Medulla oblongata (tissue), 1 donor: ENCODE measurements at regions not wholly inside any gene's neighbourhood (a gene's known extent, or its start where the extent isn't known, plus 50 kb on each side); places are given as distances from the start of the nearest gene placed in this dataset.
A peak's percentile ranks its signal among the peaks of the same experiment; 100 is the strongest.

ENCODE experiments used
- DNase-seq: peaks from one replicate; pipeline ENCODE4 v3.0.0-alpha.2; 2015; ENCODE audit errors: extremely low spot score

DNA sequence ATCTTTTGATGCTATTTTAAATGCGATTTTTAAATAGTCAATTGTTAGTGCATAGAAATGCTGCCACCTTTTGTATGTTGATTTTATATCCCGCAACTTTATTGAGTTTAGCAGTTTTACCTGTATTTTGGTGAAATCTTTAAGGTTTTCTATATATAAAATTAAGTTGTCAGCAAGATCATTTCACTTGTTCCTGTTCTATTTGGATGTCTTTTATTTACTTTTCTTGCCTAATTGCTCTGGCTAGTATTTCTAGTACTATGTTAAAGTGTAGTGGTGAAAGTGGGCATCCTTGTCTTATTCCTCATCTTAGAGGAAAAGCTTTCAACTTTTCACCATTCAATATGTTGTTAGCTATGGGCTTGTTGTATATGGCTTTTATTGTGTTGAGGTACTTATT lies 813.3 kb upstream of the CELF2 start:
- no peak for DNase-seq

DNA sequence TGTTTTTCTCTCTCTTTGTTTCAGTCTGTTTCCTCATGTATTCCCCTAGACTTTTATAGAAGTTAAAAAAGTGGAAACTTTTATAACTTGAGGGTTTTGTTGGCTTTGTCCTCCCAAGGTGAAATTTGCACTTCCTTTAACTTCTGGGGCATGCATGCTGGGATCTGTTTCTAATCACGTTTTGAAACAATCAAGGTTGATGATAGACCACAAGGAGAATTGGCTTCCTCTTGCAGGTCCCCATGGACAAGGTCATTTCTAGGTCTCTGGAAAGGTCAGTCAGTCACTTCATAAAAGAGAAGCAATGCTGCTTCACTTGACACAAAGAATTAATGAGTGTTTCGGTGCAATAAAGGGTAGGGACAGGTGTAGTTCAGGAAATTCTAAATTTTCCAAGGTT lies 811.8 kb upstream of the CELF2 start:
- no peak for DNase-seq

DNA sequence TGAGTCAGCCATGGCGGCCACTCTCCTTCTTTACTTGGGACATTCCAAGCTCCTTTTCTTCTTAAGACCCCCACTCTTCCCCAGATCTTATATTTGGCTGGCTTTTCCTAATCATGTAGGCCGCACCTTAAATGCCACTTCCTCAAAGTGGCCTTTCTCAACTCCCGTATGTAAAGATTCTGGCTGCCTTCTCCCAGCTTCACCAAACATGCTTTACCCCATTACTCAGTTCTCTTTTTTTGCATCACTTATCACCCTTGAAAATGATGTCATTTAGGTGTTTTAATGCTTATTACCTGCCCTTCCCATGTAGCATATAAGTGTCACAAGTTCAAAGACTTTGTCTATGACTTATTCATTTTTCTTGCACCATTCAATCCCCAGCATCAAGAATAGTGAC lies 810.1 kb upstream of the CELF2 start:
- DNase-seq = no peak

DNA sequence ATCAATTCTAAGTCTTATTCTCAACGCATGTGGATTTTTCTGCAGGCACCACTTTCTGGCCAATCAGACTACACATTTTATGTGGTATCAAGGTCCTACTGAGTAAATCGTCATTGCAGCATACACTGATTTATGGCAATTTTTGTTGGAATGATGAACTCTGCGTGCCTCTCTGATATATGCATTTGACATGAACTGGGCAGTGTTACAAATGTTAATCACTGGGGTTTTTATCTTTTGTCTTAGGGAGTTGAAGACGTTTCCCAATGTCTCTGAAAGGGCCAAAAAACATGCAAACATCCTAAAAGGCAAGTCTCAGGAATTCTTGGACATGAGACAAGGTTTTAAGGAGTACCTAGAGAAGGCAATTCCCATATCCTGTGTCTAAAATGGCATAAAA lies 809.5 kb upstream of the CELF2 start:
- DNase-seq = no peak

DNA sequence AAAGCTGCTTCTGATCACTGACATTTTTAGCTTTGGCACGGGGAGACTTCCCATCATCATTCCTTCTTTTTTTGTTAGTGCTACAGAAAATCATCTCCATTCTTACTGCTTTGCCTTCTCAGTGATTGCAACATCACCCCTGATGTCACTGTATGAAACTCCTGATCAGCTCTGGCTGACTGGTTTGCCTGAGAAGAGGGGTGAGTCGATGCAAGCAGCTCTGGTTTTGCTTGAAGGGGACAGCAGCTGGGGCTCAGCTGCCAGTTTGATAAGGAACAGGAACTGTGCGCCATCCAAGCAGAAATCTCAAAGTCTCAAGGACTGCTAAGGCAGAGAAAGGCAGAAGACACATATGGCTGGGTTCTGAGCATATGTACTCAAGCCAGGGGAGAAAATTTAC lies 808.5 kb upstream of the CELF2 start:
- DNase-seq = no peak

DNA sequence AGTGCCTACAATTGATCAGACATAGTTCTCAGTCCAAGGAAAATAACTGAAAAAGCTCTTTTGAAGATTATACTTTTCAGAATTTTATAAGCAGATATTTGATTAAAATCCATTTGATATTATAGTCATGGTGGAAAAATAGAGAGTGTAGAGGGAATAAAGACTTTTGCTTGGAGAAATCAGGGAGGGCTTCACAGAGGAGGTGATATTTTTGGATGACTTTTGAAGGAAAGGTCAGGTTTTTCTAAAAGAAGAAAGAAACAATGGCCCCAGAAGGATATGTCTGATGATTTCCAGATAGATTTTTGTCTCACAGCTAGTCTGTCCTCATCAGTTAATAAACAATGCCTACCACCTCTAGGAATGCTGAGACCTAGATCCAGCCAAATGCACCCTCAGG lies 806.3 kb upstream of the CELF2 start:
- no peak for DNase-seq

DNA sequence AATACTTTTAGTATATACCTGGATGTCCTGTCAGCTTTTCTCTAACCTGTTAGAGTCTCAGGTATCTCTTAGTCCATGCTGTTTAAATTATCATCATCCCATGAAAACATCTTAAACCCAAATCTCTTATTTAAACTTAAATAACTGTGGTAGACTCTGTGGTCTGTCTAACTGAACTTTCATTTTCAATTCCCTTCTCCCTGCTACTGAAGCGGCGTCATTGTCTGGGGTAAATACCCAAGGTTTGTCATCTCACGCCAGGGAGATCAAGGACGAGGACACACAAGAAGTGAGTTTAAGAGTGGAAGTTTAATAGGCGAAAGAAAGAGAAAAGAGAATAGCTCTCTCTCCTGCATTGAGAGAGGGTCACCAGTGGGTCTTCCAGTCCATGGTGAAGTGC lies 804.4 kb upstream of the CELF2 start:
- no peak for DNase-seq

DNA sequence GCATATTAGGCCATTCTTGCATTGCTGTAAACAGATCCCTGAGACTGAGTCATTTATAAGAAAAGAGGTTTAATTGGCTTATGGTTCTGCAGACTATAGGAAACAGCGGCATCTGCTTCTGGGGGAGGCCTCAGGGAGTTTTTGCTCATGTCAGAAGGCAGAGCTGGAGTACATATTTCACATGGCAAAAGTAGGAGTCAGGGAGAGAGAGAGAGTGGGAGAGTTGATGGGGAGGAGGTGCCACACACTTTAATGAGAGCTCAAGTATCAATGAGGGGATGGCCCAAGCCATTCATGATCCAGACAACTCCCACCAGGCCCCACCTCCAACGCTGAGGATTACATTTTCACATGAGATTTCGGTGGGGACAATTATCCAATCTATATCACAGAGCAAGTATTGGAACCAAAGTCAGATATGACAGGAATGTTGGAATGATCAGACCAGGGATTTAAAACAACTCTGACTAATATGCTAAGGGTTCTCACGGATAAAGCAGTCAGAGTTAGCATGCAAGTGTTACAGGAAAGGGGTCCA lies 795.3 kb upstream of the CELF2 start:
- no peak for DNase-seq

DNA sequence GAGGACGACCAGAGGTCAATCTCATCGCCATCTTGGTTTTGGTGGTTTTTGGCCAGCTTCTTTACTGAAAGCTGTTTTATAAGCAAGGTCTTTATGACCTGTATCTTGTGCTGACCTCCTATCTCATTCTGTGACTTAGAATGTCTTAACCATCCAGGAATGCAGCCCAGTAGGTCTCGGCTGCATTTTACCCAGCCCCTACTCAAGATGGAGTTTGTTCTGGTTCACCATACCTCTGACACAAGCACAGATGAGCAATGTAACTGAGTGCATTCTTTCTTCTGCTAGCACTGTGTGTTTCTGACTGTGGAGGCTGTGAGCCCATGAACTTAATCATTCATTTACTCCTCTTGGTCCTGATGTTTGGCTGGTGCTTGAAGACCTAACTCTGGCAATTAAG lies 794.5 kb upstream of the CELF2 start:
- no peak for DNase-seq

DNA sequence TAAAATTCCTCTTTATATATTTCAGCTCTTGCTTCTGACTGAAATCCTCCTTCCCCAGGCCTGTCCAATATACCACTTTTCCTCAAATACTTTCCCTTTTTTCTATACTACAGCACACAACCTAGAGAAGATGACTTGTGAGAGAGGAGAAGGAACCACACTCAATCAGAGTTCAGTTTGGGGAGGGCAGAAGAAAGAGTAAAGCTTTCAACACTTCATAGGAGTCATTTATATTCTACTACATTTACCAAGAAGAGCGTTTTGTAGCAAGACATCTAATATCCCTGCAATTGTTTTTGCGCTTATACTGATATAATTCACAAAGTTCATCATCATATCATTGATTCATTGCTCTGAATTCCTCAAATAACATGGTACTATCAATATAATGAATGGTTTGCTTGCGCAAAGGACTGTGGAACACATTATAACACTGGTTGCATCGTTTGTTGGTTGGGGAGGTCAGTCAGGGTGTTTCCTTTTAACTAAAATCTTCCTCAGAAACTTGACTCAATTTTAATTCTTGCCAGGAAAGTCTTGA lies 792.5 kb upstream of the CELF2 start:
- no peak for DNase-seq

DNA sequence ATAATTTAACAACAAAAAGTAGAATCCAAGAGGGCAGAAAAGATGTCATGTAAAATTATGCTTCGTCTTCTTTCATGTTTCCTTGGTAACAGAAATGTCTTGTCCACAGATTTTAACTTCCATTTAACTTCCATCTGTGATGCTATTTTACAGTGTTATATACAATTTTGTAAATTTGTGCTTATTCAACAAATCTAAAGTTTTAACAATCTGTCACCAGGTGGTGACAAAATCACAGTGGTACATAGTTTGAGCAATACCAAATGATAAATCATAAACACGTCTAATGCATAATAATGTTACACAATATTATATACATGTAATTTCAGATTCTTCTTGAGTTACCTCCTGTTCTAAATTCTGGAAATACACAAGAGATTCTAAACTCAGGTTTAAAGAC lies 784.4 kb upstream of the CELF2 start:
- no peak for DNase-seq

DNA sequence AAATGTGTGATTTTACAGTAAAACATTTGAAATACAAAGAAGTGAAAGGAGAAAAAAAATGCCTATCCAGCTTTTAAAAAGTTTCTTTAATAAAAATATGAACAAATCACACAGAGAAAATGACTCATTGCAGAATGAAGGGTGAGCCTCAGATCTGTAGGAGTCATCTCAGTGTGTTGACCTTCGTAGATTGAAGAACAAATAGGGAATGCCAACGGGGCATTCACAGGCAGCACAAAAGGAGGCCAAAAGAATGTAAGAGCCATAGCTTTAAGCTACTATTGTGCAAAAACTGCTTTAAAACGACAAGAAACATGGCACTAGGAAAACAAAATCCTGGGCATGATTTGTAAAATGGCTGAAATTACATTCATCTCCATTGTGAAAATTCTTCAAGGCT lies 782.7 kb upstream of the CELF2 start:
- DNase-seq = no peak

DNA sequence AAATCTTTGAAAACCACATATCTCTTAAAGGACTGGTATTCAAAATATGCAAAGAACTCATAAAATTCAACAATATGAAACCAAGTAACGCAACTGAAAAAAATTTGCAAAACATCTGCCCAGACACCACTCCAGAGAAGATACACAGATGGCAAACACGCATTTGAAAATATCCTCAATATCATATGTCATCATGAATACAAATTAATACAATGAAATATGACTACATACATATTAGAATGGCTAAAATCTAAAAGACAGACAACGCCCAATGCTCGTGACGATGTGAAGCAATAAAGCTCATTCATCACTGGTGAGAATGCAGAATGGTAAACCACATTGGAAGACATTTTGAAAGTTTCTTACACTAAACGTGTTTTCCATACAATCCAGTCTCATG lies 770.1 kb upstream of the CELF2 start:
- no peak for DNase-seq

DNA sequence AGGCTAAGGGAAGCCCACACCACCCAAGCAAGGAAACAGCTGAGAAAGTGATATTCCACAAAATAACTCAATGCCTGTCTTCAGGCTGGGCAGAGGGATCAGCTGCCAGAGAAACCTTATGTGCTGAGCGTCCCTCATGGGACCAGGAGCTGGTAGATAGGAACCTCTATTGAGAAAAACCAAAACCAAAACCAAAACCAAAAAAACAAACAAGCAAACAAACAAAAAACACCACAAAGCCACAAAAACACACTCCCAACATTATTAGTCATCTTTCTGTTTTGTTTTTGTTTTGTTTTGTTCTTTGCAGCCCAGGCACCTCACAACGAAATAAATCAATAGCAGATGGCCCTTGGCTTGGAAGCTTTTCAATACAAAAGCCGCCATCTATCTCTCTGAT lies 760.8 kb upstream of the CELF2 start:
- no peak for DNase-seq

DNA sequence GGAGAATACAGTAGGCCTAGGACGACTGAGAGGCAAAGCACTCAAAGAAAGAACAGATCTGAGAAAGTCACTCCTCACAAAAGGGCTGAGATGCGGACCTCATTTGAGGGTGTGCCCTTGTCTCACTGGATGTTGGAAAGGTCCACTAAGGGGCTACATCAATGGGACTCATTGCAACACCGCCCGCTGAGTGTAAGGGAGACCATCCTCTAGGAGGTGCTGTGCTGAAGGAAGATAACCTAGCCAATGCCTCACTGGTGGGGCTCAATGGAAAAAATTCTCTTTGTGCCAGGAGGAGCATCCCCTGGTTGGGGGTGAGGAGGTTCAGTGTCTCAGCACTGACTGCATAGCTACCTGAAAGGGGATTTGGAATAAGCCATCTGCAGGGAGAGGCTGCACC lies 758.7 kb upstream of the CELF2 start:
- no peak for DNase-seq

DNA sequence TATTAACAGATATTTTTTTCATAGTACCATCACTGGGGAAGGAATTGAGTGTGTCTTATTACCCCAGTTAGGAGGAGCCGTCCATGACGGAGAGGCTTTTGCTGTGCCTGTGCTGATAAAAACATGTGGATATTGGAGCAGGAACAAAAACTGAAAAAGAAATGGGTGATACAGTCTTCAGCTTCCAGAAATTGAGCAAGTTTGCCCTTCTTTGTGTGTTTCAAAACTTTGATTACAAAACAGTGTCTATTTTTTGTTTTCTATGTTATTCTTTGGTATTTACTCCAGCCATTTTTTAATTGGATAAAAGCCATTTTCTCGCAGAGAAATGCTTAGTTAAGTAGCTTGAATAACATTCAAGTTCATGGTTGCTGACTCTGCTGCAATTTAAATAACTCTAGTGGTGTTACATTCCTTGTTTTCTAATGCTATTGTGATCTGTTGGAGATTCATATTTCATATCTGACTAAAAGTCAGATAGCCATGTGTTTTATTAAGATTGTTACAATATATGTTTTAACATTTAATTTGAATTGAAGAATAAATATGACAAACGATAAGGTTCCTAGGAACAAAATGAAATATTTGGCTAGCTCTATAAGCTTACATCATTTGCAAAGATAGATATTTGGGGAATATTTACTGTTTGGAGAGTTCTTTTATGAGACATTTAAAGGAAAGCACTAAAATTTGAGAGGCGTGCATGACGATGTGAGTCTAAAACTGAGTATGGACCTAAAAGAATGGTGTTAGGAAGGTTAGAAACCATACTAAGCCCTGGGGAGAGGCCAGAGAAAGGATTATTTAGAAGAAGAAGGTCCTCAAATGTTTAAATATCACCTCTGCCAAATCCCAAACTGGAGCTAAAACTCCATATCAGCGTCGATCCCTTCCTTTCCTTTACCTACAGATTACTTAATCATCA lies 747.3 kb upstream of the CELF2 start:
- no peak for DNase-seq

DNA sequence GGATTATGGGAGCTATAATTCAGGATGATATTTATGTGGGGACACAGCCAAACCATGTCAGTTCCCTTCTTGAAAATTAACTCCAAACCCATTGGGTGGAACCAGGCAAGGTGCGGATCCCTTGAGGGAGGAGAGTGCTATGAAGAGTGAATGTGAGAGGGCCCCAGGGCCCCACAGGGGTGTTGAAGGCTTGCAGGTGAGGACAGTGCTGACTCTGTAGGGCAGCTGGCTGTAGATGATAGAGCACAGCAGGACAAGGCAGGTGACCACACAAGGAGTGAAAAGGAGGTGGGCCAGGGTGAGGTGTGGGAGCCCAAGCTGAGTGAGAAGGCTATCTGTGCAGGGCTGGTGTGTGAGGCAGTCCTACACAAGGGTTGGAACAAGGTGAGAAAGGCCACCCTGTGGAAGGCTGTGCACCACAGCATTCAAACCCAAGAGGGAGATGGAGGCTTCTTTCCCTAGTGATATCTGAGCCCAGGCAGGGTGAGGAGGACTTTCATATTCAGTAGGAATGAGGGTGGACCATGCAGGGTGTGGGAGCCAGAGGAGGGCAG lies 746.0 kb upstream of the CELF2 start:
- DNase-seq = no peak

DNA sequence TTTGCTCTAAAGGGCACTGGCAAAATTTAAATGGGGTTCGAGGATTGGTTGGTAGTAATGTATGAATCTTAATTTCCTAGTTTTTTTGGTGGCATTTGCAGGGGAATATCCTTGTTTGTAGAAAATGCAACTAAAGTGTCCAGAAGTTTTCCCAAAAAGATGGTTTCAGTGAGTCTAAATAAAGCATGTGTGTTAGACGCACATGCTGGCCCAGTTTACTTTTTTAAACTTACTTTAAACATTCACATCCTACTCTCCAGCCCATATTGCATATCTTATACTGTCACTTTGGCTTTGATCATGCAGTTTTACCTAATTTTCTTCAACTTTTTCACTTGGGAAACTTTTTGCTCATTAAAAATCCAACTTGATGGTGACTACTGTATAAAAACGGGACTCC lies 744.0 kb upstream of the CELF2 start:
- no peak for DNase-seq

DNA sequence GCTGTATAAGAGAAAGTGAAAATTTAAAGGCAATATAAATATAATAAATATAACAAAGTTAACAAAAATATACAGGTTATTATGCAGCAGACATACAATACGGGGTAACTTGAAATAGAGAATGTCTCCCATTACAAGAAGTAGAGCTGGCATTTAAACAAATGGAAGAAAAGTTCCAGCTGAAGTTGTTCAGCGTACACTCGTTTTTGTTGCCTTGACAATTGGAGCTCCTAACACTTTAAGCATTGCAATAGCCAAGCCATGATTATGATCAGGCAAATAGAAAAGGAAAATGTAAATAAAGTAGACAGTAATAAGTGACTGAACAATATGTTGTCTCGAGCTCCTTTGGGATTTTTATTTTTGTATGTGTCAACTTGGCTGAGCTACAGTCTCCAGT lies 737.8 kb upstream of the CELF2 start:
- no peak for DNase-seq

DNA sequence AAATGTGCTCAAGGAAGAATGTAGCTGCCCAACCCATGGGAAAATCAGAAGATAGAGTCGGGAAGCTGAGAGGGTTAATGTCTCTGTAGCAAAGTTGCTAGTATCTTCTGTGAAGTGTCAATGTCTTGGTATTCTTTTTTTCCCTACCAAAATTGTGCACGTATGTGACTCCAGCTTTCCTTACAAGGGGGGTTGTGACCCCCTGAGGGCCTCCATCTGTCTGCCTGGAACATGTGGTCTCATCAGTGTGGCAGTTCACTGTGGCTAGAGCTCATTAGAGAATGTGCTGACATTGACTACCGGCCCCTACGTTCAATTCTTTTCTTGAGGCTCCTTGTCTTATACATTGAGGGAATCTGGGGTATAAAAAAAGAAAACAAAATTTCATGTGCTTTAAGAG lies 725.2 kb upstream of the CELF2 start:
- DNase-seq = no peak

DNA sequence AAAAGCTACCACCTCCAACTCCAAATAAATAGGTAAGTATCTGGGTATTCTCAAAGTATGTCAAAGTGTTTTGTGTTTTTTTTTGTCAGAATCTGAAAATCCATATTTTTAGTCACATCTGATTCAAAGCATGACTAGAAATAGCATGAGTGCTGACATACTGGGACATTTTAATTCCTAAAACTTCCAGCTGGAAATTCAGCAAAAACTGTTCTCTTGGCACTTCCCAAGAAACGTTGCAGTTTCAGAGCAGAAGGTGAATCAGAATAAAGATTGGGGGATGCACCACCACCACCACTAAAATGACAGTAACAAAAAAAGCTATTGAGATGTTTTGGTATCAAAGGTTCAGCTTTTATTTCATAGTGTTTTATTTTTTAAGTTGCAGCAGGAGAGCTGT lies 724.6 kb upstream of the CELF2 start:
- DNase-seq = no peak

DNA sequence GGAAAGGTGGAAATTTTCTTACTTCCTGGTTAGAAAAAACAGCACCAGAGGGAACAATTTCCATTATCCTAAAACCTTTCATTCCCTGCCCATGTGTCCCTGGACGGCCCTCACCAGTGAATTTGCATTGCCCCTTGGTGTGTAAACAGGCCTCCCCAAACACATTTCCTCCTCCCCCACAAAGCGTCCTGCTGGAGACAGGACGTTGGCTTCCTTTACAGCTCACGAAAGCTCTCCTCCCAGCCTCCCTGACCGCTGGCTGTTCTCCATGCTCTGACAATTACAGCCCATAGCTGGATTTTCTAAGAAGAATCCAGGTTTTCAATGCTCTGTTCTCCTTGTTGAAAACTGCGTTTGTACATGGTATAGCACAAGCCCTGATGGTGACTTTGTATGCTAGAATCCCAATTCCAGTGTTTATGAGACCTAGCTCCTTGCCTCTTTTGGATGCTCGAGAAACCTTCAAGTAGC lies 724.2 kb upstream of the CELF2 start:
- DNase-seq = peak; percentile 9
